ENCODE measurements at regions not wholly inside any gene's neighbourhood (a gene's known extent, or its start where the extent isn't known, plus 50 kb on each side); places are given as distances from the start of the nearest gene placed in this dataset.

- Histone ChIP-seq H3K27ac (no peak overlapping the region), H3K27me3 (no peaks in the 10 kb centered on the region), H3K36me3 (no peaks in the 10 kb centered on the region), H3K4me3 (no peak overlapping the region), H4K20me1 (no peaks in the 10 kb centered on the region), H3K9me3 (replicated peaks in 1 of 11) (peaks cover 0 to under 1% (median 0%) of the 10 kb centered on the region in 11 experiments; a peak in 1 of 22 replicates), H3K4me2 (no peak overlapping the region), H3K9ac (no peak overlapping the region), H3K4me1 (peaks cover 0 to 5% (median 0%) of the 10 kb centered on the region in 10 experiments; a peak in 2 of 20 replicates)
- TF ChIP-seq Cebpa-rat (IDR thresholded peaks at IDR 0.05), result no peak
Observed at GRCh38 chr2:75787532-75788132, 76.9 kb upstream of the GCFC2 start.

- Histone ChIP-seq H3K36me3 (no peaks in the 10 kb centered on the region), H3K9ac (no peak overlapping the region), H3K27me3 (no peaks in the 10 kb centered on the region), H3K4me1 (no peaks in the 10 kb centered on the region), H3K4me2 (no peak overlapping the region), H3K27ac (no peak overlapping the region), H3K9me3 (replicated peaks in 1 of 11) (no peaks in the 10 kb centered on the region), H4K20me1 (no peaks in the 10 kb centered on the region), H3K4me3 (no peak overlapping the region)
- no peak for TF ChIP-seq Cebpa-rat (IDR thresholded peaks at IDR 0.05)
Observed at GRCh38 chr2:75775311-75775823, 64.7 kb upstream of the GCFC2 start.

GRCh38 chr2:75772908-75773630 is 62.4 kb upstream of the GCFC2 start:
- H3K36me3 ChIP-seq, result no peaks in the 10 kb centered on the region
- TF ChIP-seq Cebpa-rat (IDR thresholded peaks at IDR 0.05), result no peak
- no peak overlapping the region for H3K27ac ChIP-seq
- H3K9me3 ChIP-seq (replicated peaks in 1 of 11), result no peaks in the 10 kb centered on the region
- H3K4me2 ChIP-seq, result no peak overlapping the region
- no peak overlapping the region for H3K4me3 ChIP-seq
- H4K20me1 ChIP-seq, result no peaks in the 10 kb centered on the region
- no peaks in the 10 kb centered on the region for H3K27me3 ChIP-seq
- no peak overlapping the region for H3K9ac ChIP-seq
- no peaks in the 10 kb centered on the region for H3K4me1 ChIP-seq

DNA sequence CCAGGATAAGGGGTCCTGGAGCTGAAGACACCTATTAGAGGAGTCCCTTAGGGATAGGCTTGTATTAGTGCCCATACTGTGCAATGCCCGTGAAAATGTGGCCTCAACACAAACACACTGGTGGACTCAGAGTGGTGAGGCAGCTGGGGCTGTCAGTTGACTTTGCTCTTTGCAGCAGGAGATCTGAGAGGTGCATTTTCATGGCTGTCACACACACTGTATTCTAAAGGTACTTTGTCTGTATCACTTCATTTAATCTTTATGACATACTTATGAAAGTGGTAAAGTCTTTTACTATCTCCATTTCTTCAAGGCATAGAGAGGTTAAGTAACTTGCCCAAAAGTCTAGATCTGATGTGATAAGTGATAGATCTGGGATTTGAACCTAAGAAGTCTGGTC is 55.1 kb upstream of the GCFC2 start:
- no peak for TF ChIP-seq Cebpa-rat (IDR thresholded peaks at IDR 0.05)
- H4K20me1 ChIP-seq, result no peaks in the 10 kb centered on the region
- H3K4me3 ChIP-seq, result no peak overlapping the region
- no peaks in the 10 kb centered on the region for H3K9me3 ChIP-seq (replicated peaks in 1 of 11)
- H3K4me2 ChIP-seq, result no peak overlapping the region
- no peaks in the 10 kb centered on the region for H3K36me3 ChIP-seq
- H3K4me1 ChIP-seq, result no peaks in the 10 kb centered on the region
- H3K27ac ChIP-seq, result no peak overlapping the region
- no peak overlapping the region for H3K9ac ChIP-seq
- H3K27me3 ChIP-seq, result no peaks in the 10 kb centered on the region

- no peaks in the 10 kb centered on the region for H3K36me3 ChIP-seq
- H3K4me2 ChIP-seq, result no peak overlapping the region
Observed at GRCh38 chr2:75764611-75765010, 53.9 kb upstream of the GCFC2 start.

More at GRCh38 chr2:75764611-75765010, 53.9 kb upstream of the GCFC2 start:
- no peaks in the 10 kb centered on the region for H3K27me3 ChIP-seq
- H4K20me1 ChIP-seq, result no peaks in the 10 kb centered on the region
- H3K27ac ChIP-seq, result no peak overlapping the region
- no peak overlapping the region for H3K4me3 ChIP-seq
- H3K9ac ChIP-seq, result no peak overlapping the region
- H3K9me3 ChIP-seq (replicated peaks in 1 of 11), result no peaks in the 10 kb centered on the region
- TF ChIP-seq Cebpa-rat (IDR thresholded peaks at IDR 0.05), result no peak
- H3K4me1 ChIP-seq, result no peaks in the 10 kb centered on the region
